ENCODE measurements at regions not wholly inside any gene's neighbourhood (a gene's known extent, or its start where the extent isn't known, plus 50 kb on each side); places are given as distances from the start of the nearest gene placed in this dataset.

DNA sequence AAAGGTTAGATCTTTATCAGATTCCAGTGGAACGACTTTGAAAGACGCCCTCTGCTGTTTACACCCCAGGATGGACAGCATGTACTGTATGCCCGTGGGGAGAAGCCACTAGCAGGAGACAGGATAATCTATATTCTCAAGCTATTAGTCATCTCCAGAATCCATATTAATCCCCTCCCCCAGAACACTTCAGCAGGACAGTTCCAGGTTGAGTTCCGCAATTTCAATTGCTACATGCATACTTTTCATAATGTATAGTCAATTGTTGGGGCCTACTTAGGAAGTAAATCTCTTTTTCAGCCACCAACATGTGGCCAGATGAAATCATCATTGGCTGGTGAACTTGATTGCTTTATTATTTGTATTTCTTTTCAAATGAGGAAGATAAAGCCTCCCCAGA is 313.1 kb upstream of the SMIM30 start:
- TF ChIP-seq, protein P1, sequence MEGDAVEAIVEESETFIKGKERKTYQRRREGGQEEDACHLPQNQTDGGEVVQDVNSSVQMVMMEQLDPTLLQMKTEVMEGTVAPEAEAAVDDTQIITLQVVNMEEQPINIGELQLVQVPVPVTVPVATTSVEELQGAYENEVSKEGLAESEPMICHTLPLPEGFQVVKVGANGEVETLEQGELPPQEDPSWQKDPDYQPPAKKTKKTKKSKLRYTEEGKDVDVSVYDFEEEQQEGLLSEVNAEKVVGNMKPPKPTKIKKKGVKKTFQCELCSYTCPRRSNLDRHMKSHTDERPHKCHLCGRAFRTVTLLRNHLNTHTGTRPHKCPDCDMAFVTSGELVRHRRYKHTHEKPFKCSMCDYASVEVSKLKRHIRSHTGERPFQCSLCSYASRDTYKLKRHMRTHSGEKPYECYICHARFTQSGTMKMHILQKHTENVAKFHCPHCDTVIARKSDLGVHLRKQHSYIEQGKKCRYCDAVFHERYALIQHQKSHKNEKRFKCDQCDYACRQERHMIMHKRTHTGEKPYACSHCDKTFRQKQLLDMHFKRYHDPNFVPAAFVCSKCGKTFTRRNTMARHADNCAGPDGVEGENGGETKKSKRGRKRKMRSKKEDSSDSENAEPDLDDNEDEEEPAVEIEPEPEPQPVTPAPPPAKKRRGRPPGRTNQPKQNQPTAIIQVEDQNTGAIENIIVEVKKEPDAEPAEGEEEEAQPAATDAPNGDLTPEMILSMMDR (conservative IDR thresholded peaks at IDR 0.05): peak; percentile 36
- TF ChIP-seq ZFX (IDR thresholded peaks at IDR 0.05): no peak
- no peak overlapping the region for H3K27ac ChIP-seq

DNA sequence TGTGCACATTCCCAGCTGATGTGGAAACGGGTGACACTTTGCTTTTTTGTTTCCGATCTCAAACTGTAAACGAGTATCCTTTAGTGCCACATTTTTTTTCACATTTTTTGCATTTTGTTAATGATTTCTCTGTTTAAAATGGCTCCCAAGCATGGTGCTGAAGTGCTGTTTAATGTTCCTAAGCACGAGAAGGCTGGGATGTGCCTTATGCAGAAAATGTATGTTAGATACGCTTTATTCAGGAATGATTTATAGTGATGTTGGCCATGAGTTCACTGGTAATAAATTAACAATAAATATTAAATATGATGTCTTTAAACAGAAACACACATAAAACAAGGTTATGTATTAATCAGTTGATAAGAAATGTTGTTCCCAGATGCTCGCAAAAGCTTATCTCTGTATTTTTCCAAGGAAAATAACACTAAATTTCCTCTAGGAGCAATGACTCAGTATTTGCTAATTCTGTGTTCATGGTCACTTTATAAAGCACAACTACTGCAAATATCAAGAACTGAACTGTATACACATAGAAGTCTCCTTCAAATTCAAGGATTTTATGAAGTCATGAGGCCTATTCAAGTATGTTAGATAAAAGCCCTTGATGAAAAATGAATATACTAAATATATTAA is 305.9 kb upstream of the SMIM30 start:
- TF ChIP-seq, protein P1 (conservative IDR thresholded peaks at IDR 0.05): no peak
- TF ChIP-seq ZFX (IDR thresholded peaks at IDR 0.05): no peak
- H3K27ac ChIP-seq: no peak overlapping the region

DNA sequence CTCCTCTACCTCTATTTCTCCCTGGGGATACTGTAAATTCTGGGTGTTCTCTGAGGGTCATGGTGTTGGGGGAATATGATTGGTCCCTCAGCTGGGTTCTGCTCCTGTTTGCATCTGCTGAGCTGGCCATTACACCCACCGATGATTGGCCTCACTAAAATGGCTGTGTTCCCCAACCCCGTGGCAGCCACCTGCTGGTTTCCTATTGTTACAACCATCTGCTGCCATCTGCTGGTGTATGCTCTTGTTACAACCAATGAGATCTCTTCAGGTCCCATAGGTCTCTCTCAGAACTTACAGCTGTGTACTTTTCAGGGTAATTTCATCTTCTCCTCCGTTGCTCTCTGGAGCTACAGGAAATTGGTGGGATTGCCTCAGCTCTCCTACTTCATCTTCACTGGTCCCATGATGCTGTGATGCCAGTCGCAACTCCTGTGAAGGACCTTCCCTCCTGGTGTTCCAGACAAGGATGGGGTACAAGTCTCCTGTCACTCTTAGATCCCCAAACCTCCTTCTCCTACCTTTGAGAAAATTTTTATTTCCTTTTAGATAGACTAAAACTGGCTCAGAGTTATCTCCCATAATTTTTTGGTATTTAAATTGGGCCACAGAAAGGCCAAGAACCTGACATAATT is 303.5 kb upstream of the SMIM30 start:
- TF ChIP-seq, protein P1 (conservative IDR thresholded peaks at IDR 0.05): peak; percentile 92
- no peak for TF ChIP-seq ZFX (IDR thresholded peaks at IDR 0.05)
- H3K27ac ChIP-seq: 0 out of 2 replicates have a peak overlapping the region, but pooled peaks have one; percentile 10

DNA sequence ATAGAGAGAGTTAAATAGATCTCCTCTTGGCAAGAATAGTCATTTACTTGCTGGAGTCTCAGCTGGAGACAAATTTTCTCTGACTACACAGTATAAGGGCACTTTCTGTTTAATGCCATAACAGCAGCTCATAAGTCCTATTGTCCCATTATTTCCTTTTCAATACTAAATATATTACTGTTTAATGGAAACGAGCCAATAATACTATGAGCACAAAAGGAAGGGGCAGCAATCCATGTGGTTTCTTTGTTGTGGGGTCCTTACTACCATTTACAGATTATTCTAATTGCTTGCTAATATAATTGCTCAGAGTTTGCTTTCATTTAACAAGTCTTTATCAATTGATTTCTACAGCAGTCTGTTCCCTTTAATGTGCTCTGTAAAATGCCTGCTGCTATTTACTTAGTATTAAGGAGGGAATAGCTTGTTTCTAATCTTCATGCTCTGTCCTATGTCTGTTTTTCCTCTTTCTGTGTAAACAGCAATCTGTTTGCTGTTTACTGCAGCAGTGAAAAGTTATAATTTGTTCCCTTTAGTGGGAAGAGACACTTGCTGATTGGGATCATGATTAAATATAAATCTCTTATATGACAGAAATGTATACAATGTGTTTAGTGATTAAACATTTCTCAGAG is 296.2 kb upstream of the SMIM30 start:
- H3K27ac ChIP-seq: no peak overlapping the region
- TF ChIP-seq, protein P1 (conservative IDR thresholded peaks at IDR 0.05): no peak
- TF ChIP-seq ZFX (IDR thresholded peaks at IDR 0.05): no peak

DNA sequence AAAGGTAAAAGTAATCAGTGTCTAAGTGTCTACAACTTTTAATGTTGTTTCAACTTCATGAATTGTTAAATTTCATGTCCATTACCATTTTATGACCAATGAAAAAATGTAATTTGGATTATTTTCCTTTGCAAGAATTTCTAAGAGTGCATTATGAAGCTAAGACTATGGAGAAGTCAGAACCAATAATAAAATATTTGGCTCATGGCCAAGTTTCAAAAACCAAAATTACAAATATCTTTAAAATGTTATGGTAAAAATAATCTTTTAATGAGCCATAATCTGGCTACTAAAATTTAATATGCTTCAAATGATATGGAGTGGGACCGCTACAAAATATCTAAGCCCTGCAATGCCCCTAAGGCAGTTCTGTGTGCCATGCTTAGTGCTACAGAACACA is 294.1 kb upstream of the SMIM30 start:
- no peak overlapping the region for H3K27ac ChIP-seq
- TF ChIP-seq, protein P1 (conservative IDR thresholded peaks at IDR 0.05): no peak
- no peak for TF ChIP-seq ZFX (IDR thresholded peaks at IDR 0.05)

DNA sequence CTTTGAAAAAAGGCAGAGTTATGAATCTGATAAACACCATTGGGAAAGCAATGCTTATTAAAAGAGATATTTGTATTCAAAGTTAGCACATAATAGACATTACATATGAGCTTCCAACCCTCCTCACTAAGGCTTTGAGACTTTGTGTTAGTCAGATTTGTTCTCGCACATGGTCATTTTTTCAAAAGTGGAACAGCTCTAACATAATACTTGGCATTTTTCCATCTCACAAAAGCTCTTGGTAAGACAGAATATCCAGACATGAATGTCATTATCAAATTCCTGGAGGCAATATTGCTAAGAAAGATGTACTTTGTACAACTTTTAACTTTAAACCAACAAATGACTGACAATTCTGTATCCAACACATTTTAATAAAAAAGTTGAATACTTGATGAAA is 292.4 kb upstream of the SMIM30 start:
- TF ChIP-seq, protein P1 (conservative IDR thresholded peaks at IDR 0.05): no peak
- H3K27ac ChIP-seq: no peak overlapping the region

DNA sequence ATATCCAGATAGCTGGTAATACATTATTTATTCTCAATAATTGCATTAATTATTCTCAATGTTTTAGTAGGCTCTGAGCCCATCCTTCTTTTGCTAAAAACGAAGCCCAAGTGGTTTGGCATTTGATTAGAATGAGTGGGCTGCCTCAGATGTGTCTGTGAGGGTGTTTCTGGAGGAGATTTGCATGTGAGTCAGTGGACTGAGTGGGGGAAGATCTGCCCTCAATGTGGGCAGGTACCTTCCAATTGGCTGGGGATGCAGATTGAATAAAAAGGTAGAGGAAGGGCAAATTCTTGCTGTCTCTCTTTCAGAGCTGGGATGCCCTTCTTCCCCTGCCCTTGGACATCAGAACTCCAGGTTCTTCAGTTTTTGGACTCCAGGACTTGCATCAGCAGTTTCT is 290.6 kb upstream of the SMIM30 start:
- TF ChIP-seq, protein P1 (conservative IDR thresholded peaks at IDR 0.05): no peak
- TF ChIP-seq ZFX (IDR thresholded peaks at IDR 0.05): no peak
- H3K27ac ChIP-seq: no peak overlapping the region

Measured in C4-2B (cell line).